GM23248 (cell line): ENCODE measurements at regions not wholly inside any gene's neighbourhood (a gene's known extent, or its start where the extent isn't known, plus 50 kb on each side); places are given as distances from the start of the nearest gene placed in this dataset.

ENCODE experiments used
- DNase-seq: peaks from one replicate; pipeline ENCODE4 v3.0.0-alpha.2; 2015
- H2AFZ ChIP-seq: fragments of 200-600 bp; sonication (generic); 2 replicates; pipeline ENCODE4 v1.6.1; 2016; ENCODE audit warnings: antibody characterized with exemption
- H3F3A ChIP-seq: fragments of 200-600 bp; sonication (generic); 2 replicates; pipeline ENCODE4 v1.6.1; 2016; ENCODE audit warnings: mild to moderate bottlenecking, antibody characterized with exemption, mixed run types; ENCODE audit not compliant: insufficient read depth
- H3K27ac ChIP-seq: fragments of 200-600 bp; sonication (generic); 2 replicates; pipeline ENCODE4 v1.5.1; 2016; ENCODE audit warnings: mild to moderate bottlenecking
- H3K27me3 ChIP-seq: fragments of 200-600 bp; sonication (generic); replicated peaks from 2 replicates; pipeline ENCODE4 v1.6.1; 2016; ENCODE audit warnings: mild to moderate bottlenecking; ENCODE audit not compliant: insufficient read depth
- H3K36me3 ChIP-seq: fragments of 200-600 bp; sonication (generic); 2 replicates; pipeline ENCODE4 v1.6.1; 2016; ENCODE audit warnings: low read depth, mild to moderate bottlenecking
- H3K4me1 ChIP-seq: fragments of 200-600 bp; sonication (generic); 2 replicates; pipeline ENCODE4 v1.6.1; 2016; ENCODE audit warnings: mild to moderate bottlenecking; ENCODE audit not compliant: insufficient read depth
- H3K4me2 ChIP-seq: fragments of 200-600 bp; sonication (generic); one replicate; pipeline ENCODE4 v1.6.1; 2016; ENCODE audit warnings: mild to moderate bottlenecking; ENCODE audit not compliant: unreplicated experiment
- H3K4me3 ChIP-seq: fragments of 200-600 bp; sonication (generic); 2 replicates; pipeline ENCODE4 v1.5.1; 2016; ENCODE audit warnings: mild to moderate bottlenecking
- H3K79me2 ChIP-seq: fragments of 200-600 bp; sonication (generic); 2 replicates; pipeline ENCODE4 v1.6.1; 2016; ENCODE audit warnings: mild to moderate bottlenecking; ENCODE audit not compliant: insufficient read depth
- H3K9ac ChIP-seq: fragments of 200-600 bp; sonication (generic); 2 replicates; pipeline ENCODE4 v1.6.1; 2016; ENCODE audit warnings: mild to moderate bottlenecking
- H3K9me2 ChIP-seq: fragments of 200-600 bp; sonication (generic); 2 replicates; pipeline ENCODE4 v1.6.1; 2016; ENCODE audit warnings: mixed run types, mild to moderate bottlenecking, moderate library complexity; ENCODE audit not compliant: insufficient read depth
- H3K9me3 ChIP-seq: fragments of 200-600 bp; sonication (generic); one replicate; pipeline ENCODE4 v1.6.1; 2017; ENCODE audit warnings: low read depth
- H4K20me1 ChIP-seq: fragments of 200-600 bp; sonication (generic); 2 replicates; pipeline ENCODE4 v1.6.0; 2016; ENCODE audit not compliant: insufficient read depth
- EZH2 ChIP-seq: fragments of 200-600 bp; sonication (generic); IDR thresholded peaks from 2 replicates; pipeline ENCODE4 v1.6.1; 2018; ENCODE audit warnings: antibody characterized with exemption, mild to moderate bottlenecking; ENCODE audit not compliant: insufficient read depth, poor library complexity, severe bottlenecking
- EZH2phosphoT487 ChIP-seq: fragments of 200-600 bp; sonication (generic); IDR thresholded peaks from 2 replicates; pipeline ENCODE4 v1.6.1; 2018; ENCODE audit warnings: antibody characterized with exemption, moderate library complexity, mild to moderate bottlenecking, low read depth; ENCODE audit not compliant: insufficient read depth
- WGBS, 2 experiments: methylation state at CpG; one replicate each; pipeline ENCODE4 v1.1.6; 2015 to 2017; ENCODE audit warnings: low lambda C conversion rate in 2 of 2, low coverage in 1 of 2; ENCODE audit errors: missing lambda C conversion rate in 2 of 2; 5-methylcytosine and 5-hydroxymethylcytosine counted together
- in situ Hi-C: fragments of 300-500 bp; cut with MboI; formaldehyde crosslinking; loops from 2 replicates; pipeline ENCODE4 v1.15.0; 2020

- Histone ChIP-seq H2AFZ (no peak overlapping the region), H3K36me3 (no peaks in the 10 kb centered on the region), H3K27me3 (no peaks in the 10 kb centered on the region), H3K9me3 (no peaks in the 10 kb centered on the region), H3K4me1 (no peaks in the 10 kb centered on the region), H3K27ac (no peak overlapping the region), H3K4me2 (no peak overlapping the region), H3K9me2 (no peaks in the 10 kb centered on the region), H3K4me3 (no peak overlapping the region), H3K9ac (no peak overlapping the region), H3F3A (no peaks in the 10 kb centered on the region), H3K79me2 (no peaks in the 10 kb centered on the region), H4K20me1 (no peaks in the 10 kb centered on the region)
- TF ChIP-seq EZH2phosphoT487 (no peak), EZH2 (no peak)
- 69 to 78% methylated on average over 10 of the region's 10 CpGs for WGBS, 2 experiments
- DNase-seq: no peak
- in situ Hi-C loops: no loop called here
These were observed 190.1 kb downstream of the GADD45G start for GRCh38 chr9:89794918-89795317.

DNA sequence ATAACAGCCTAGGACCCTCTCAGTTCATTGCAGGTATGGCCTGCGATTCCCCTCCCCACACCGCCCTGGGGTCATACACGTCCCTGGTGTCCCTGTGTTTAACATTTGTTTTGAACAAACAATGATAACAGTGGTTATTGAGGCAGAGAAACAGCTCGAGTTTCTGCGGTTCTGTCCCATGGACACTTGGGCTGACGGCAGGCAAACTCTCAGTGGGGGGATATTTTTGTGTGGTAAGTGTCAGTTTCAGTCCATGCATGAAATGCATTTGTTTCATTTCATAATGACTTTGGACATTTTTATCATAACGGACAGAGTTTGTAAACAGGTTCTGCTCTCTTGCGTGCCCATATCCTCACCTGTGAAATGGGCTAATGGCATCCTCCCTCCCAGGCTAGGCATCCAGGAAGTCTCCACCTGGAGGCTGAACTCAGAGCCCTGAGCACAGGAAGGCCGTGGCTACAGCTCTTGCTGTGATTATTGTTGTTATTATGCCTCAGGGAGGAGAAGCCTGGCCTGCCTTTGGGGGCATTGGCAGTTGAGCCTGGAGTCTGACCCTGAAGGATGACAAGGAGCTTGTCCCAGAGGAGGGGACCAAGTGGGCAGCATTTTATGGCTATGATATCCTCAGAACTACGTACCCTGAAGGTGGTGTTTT lies 190.9 kb downstream of the GADD45G start:
- Histone ChIP-seq H3F3A (no peaks in the 10 kb centered on the region), H3K9me2 (no peaks in the 10 kb centered on the region), H3K27me3 (no peaks in the 10 kb centered on the region), H3K9ac (no peak overlapping the region), H4K20me1 (no peaks in the 10 kb centered on the region), H3K9me3 (no peaks in the 10 kb centered on the region), H3K4me1 (no peaks in the 10 kb centered on the region), H3K27ac (no peak overlapping the region), H3K79me2 (no peaks in the 10 kb centered on the region), H3K36me3 (no peaks in the 10 kb centered on the region), H3K4me2 (no peak overlapping the region), H2AFZ (no peak overlapping the region), H3K4me3 (no peak overlapping the region)
- in situ Hi-C loops: no loop called here
- TF ChIP-seq EZH2phosphoT487 (no peak), EZH2 (no peak)
- no peak for DNase-seq
- 52 to 53% methylated on average over 10 of the region's 10 CpGs for WGBS, 2 experiments

DNA sequence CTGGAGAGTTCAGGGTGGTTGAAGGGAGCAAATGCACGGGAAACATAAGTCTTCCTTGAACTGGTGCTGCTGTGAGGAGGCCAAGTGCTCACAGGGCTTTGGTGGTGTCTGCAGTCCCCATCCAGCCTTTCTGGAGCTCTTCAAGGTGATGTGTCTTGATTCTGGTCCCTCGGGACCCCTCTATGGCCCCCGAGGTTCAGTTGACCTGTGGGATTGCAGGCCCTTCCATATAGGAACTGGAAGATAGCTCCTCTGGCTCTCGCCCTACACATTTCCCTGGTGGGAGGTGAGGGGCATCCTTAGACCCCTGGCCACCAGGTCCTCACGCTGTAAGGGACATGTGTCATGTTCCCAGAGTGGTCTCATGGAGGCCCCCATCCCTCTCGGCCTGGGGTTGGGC lies 191.8 kb downstream of the GADD45G start:
- H3K27ac ChIP-seq: no peak overlapping the region
- no peaks in the 10 kb centered on the region for H3K4me1 ChIP-seq
- H3K79me2 ChIP-seq: no peaks in the 10 kb centered on the region
- DNase-seq: no peak
- no peaks in the 10 kb centered on the region for H3K9me3 ChIP-seq
- in situ Hi-C loops: no loop called here
- no peak overlapping the region for H2AFZ ChIP-seq
- H4K20me1 ChIP-seq: no peaks in the 10 kb centered on the region
- H3K9ac ChIP-seq: no peak overlapping the region
- 0 out of 2 replicates have a peak, but pooled peaks cover 5% of the 10 kb centered on the region for H3K27me3 ChIP-seq
- H3K4me3 ChIP-seq: no peak overlapping the region
- TF ChIP-seq EZH2: no peak
- no peak for TF ChIP-seq EZH2phosphoT487
- 44 to 52% methylated on average over 6 of the region's 6 CpGs for WGBS, 2 experiments
- no peak overlapping the region for H3K4me2 ChIP-seq
- H3K36me3 ChIP-seq: no peaks in the 10 kb centered on the region
- no peaks in the 10 kb centered on the region for H3F3A ChIP-seq
- no peaks in the 10 kb centered on the region for H3K9me2 ChIP-seq

DNA sequence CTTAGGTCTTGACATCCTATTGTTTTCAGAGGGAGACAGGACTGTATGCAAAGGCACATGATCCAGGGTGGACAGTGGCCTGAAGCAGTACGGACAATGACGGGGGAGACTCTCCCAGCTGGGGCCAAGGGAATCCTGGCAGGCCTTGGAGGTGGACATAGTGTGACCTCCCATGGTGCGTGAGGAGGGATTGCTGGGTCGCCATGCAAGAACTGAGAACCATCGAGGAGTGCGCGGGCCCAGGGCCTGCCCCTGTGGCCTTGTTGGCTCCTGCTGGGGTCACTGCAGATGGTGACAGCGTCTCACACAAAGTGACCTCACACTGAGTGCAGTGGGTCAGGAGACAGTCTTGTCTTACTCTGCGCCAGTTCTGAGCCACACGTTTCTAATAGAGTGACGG lies 192.4 kb downstream of the GADD45G start:
- Histone ChIP-seq H3K36me3 (no peaks in the 10 kb centered on the region), H4K20me1 (no peaks in the 10 kb centered on the region)
- 83% methylated on average over 11 of the region's 11 CpGs for WGBS, 2 experiments

More for the DNA sequence above, 192.4 kb downstream of the GADD45G start:
- Histone ChIP-seq H3K9ac (no peak overlapping the region), H3K27me3 (peaks cover 5% of the 10 kb centered on the region; the same call in 1 of the 2 replicates), H3K4me3 (no peak overlapping the region), H2AFZ (no peak overlapping the region), H3K9me2 (no peaks in the 10 kb centered on the region), H3K27ac (no peak overlapping the region), H3K9me3 (no peaks in the 10 kb centered on the region), H3K4me1 (no peaks in the 10 kb centered on the region), H3F3A (no peaks in the 10 kb centered on the region), H3K79me2 (no peaks in the 10 kb centered on the region), H3K4me2 (no peak overlapping the region)
- DNase-seq: no peak
- in situ Hi-C loops: no loop called here
- TF ChIP-seq EZH2phosphoT487 (no peak), EZH2 (no peak)
